Activated CD4-positive, alpha-beta T cell treated with anti-CD3 and anti-CD28 coated beads for 4 hours (primary cell): ENCODE measurements at regions not wholly inside any gene's neighbourhood (a gene's known extent, or its start where the extent isn't known, plus 50 kb on each side); places are given as distances from the start of the nearest gene placed in this dataset.
"Not testable (repeated sequence)": the region's sequence is repeated elsewhere in the genome, so short reads cannot be mapped to it uniquely, and the experiment has no call there.

Experiments used
- DNase-seq, 2 donors: peaks; one replicate each; pipeline ENCODE4 v3.0.0-alpha.2; 2020

DNA sequence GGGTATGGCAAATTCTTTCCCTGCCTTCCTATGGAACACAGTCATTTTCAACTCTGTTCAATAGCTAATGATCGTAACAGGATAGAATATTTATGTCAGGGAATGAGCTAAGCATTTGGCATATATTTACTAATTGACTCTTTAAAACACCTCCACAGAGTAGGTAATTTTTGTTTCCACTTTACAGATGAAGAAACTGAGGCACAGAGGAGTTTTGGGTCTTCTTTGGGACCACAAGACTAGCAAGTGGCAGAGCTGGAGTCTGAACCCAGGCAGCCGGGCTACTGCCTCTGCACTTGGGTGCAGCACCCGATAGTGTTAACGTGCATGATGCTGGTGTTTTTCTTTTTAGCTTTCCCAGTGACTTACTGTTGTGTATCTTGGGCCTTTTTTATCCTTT, 384.0 kb downstream of the SFMBT2 start:
- DNase-seq, result no peak

DNA sequence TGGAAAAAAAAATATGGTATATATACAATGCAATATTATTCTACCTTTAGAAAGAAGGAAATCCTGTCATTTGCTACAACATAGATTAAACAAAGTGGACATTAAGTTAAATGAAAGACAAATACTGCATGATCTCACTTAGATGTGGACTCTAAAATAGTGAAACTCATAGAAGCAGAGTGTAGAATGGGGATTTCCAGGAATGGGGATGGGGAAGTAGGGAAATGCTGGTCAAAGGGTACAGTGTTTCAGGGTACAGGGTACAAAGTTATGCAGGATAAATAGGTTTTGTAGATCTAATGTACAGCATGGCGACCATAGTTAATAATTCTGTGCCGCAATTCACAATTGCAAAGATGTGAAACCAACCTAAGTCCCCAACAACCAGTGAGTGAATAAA, 385.5 kb downstream of the SFMBT2 start:
- no peak for DNase-seq

- no peak for DNase-seq
These were observed 395.4 kb downstream of the SFMBT2 start for GRCh38 chr10:7015457-7015856.

DNA sequence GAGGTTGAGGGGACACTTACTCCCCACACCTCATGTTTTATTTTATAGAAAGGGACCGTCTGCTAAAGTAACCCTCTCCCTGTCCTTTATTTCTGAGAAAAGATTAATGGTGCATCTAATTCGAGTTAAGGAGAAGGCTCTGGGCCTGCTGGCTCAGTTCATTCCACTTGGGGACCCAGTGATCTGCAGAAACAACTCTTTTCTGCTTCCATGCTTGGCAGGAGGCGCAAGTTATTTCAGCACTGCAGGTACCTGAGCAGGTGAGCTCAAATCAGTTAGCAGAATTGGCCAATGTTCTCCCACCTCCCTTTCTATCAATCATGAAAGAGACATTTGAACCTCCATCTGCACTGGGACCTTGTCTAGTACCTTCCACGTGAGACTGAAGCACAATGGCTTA, 396.1 kb downstream of the SFMBT2 start:
- DNase-seq, result no peak

GRCh38 chr10:7011994-7012393, 398.8 kb downstream of the SFMBT2 start:
- no peak for DNase-seq

- DNase-seq, result no peak
These were observed 402.2 kb downstream of the SFMBT2 start for GRCh38 chr10:7008645-7009044.

DNA sequence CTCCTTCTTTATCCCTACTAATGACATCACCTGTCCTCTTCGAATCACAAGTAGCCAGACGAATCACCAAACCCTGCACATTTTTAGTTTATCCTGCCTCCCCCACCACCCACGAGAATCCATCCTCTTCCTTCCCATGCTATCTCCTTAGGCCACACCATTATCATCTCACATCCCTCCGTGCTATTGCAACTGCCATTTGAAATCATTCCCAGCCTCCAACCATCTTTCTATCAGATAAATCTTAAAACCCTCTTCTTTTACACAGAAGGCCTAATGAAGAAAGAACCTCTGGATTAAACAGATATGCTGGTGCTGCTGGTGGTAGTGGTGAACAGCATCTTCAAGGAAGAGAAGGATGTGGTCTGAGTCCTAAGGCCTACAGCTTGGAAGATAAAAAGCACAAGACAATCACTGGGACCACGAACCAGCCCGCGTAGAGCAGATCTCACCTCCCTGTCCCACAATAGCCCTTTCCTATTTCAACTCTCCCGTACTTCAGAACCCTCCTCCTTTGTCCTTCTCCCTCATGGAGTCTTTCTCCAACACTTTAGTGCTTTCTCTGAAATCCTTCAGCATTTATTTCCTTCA, 403.1 kb downstream of the SFMBT2 start:
- no peak for DNase-seq

DNA sequence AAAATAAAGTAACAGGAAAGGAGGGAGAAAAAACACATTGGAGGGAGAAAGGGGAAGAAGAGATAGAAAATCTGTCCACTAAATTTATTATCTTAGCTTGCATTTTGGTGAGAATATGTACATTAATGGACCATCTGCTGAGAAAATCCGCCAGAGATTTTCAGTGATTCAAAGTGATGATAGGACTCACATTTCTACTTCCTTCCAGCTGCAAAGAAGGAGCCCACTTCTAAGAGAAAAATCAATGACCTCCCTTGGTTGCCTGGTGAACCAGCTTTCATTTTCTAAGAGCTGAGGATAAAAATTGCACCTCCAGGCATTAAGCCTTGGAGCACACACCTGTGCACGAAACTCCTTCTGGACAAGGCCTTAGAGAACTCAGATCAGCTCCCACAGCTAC, 404.3 kb downstream of the SFMBT2 start:
- DNase-seq, result no peak

GRCh38 chr10:7003831-7004395, 406.9 kb downstream of the SFMBT2 start:
- no peak for DNase-seq

DNA sequence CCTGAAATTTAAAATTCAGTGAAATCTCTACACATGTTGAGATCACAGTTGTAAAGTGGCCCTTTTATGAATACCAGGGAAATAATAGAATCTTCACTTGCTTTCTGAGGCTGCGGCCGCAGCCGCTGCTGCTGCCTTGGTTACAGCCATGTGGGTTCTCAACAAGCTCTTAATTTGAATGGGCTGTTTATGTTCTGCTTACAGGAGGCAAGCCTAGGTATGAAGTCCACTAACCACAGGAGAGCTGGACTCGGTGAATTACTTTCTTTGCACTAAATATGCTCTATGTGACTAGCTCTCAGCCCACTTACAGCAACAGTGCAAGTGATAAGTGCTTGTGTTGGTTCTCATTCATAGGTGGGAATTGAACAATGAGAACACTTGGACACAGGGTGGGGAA, 410.8 kb downstream of the SFMBT2 start:
- no peak for DNase-seq

- DNase-seq, result no peak
These were observed 411.5 kb downstream of the SFMBT2 start for GRCh38 chr10:6999232-6999925.

DNA sequence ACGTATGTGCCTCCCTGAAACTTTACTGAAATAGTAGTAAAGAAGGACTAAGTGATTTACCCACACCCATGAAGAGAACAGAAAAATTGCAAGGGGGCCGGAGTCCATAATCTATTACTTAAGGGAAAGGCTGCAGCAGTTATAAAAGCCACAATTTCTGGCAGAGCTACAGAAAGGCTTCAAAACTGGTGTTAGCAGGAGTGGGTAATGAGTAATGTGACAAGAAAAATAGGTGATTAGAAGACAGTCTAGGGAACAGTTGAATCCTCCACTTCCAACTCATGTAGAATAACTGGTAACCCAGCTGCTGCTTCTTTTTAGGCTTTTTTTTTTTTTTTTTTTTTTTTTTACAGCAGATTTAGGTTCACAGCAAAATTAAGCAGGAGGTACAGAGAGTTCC, 413.3 kb downstream of the SFMBT2 start:
- no peak for DNase-seq

DNA sequence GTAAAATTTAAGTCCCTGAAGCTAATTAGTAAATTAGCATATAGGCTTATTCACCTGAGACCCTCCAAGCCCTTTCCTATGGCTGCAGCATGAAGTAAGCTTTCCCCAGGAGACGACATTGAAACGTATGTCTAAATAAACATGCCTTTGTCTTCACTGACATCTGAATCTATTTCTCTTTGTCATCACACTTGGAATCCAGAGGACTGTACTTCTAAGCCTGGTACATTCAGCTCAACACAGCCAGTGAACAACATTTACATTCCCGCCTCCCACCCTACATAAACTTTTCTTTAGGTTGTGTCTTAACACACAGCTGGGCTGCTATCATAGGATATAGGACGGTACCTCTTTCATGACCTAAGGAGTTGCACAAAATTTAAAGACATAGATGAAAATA, 414.4 kb downstream of the SFMBT2 start:
- DNase-seq, result no peak

DNA sequence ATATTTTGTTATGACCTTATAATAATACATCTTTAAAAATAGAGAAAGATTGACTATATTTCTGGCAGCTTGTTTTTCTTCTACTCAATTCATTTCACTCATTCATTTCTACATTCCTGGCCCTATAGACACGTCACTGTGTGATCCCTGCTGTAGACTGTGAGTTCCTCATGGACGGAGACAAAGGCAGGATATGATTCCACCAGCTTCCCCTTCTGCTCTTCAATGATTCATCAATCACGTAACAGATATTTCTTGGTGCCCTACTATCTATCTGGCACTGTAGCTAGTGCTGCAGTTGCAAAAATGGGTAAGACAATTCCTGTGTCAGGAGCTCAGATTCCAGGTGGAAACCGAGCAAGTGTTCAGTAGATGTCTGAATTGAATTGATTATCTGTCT, 415.0 kb downstream of the SFMBT2 start:
- no peak for DNase-seq

GRCh38 chr10:6995341-6995740, 415.3 kb upstream of the PRKCQ start:
- no peak for DNase-seq

DNA sequence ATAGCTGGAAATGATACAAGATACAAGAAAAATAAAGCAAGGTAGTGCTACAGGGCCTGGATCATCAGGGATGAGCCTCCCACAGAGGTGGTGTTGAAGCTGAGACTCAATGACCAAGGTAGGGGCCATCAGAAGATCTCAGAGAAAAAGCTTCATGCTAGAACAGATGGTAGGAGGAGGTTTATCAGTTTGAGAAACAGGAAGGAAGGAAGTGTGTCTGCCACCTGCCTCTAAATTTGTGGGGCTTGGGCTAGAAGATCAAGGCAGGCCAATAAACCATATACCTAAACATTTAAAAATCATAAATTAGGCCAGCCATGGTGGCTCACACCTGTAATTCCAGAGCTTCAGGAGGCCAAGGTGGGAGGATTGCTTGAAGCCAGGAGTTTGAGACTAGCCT, 410.8 kb upstream of the PRKCQ start:
- DNase-seq, result no peak

- no peak for DNase-seq
These were observed 408.6 kb upstream of the PRKCQ start for GRCh38 chr10:6988654-6989053.

- no peak for DNase-seq
These were observed 407.5 kb upstream of the PRKCQ start for GRCh38 chr10:6987536-6987945.

- DNase-seq, result no peak
These were observed 406.9 kb upstream of the PRKCQ start for GRCh38 chr10:6986927-6987326.

DNA sequence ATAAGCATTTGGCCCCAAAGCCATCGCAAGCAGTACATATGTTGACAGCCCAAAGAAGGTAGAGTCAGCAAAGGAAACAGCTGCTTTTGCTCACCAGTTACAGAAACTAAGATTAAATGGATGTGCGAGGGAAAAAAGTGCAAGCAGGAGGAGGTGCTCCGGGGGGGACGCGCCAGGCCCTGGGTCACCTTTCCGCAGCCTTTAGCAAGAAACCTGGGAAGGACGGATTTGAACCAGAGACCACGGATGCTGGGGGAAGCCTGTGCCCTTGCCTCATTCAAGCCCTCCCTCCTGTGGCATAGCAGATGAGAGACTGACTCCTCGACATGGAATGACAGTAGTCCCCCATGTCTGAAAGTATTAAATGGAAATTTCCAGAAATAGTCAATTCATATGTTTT, 405.6 kb upstream of the PRKCQ start:
- DNase-seq, result no peak

DNA sequence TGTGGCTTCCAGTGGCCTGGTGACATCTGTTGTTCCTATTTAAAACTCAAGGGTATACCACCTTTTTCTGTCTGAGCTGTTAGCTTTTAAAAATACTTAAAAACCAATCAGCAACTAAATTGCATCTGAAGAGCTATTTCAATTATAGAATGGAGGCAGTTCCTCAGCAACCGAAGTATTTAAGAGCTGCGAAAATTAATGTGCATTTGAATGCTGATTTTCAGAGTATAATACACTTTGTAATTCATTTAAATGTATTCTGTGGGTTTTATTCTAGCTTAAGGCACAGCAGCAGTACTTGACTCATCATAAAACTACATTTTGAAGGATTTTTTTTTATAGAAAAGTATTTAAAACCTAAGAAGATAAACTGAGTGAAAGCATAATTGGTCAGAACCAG, 404.9 kb upstream of the PRKCQ start:
- no peak for DNase-seq

- not testable (repeated sequence) for DNase-seq
These were observed 403.9 kb upstream of the PRKCQ start for GRCh38 chr10:6984016-6984415.

DNA sequence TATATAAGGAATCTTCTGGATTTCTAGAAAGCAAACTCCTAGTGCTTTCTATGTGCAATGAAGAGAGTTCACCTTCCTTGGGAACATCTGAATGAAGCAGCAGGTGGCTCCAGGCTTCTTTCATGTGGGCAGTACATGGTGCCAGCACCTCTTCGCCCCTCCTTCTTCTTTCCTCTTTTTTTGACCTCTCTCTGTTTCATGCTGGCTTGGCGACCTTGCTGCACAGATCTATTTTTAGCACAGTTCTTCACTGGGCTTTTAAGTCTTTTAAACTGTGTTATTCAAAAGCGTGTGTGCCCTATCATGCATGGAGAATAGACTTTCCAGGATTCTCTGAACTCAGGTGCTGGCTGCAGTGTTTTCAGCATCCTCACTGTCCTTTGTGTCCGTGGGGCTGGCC, 400.3 kb upstream of the PRKCQ start:
- DNase-seq, result no peak

- DNase-seq, result no peak
These were observed 399.3 kb upstream of the PRKCQ start for GRCh38 chr10:6979371-6979770.

DNA sequence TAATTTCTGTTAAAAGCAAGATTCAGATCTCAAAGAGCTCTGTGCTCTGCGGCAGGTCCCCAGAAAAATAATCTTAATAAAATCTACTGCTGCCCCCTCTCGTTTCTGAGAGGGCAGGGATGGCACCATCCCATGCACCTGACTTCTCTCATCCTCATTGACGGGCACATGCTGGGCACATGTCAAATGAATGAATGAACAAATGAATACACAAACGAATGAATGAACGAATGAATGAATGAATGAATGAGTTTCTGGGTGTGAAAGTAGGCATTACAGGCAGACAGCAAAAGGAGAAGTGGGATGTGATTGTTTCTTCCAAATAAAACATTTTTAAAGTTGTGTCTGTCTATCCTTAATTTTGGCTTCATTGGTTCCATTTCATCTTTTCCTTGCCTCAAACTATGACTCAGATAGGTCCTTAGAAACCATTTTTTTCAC, 398.1 kb upstream of the PRKCQ start:
- DNase-seq, result no peak
